CD14-positive monocyte (primary cell): ENCODE measurements at regions not wholly inside any gene's neighbourhood (a gene's known extent, or its start where the extent isn't known, plus 50 kb on each side); places are given as distances from the start of the nearest gene placed in this dataset.

Experiments
- DNase-seq, 3 donors: peaks; one replicate each; pipeline ENCODE4 v3.0.0-alpha.2; 2011 to 2022
- H2AFZ ChIP-seq: 2 replicates; pipeline ENCODE4 v1.6.0; 2012; ENCODE audit warnings: mild to moderate bottlenecking, low read depth, low read length, inconsistent platforms; ENCODE audit not compliant: insufficient read depth, poor library complexity, severe bottlenecking
- H3K27ac ChIP-seq, 2 donors: 1 replicate in 1 of 2; 2 replicates in 1 of 2; pipeline ENCODE4 v1.5.1; 2012 to 2013; ENCODE audit warnings: low read length in 2 of 2, control low read depth in 1 of 2, inconsistent platforms in 1 of 2, low read depth in 1 of 2, mild to moderate bottlenecking in 1 of 2
- H3K27me3 ChIP-seq, 2 donors: one replicate each; pipeline versions ENCODE4 v1.6.0 to v1.6.1; 2011 to 2013; ENCODE audit warnings: low read length in 2 of 2; ENCODE audit not compliant: control insufficient read depth in 2 of 2, insufficient read depth in 2 of 2
- H3K36me3 ChIP-seq, 2 donors: replicated peaks in 1 of 2; 1 replicate in 1 of 2; 2 replicates in 1 of 2; pipeline versions ENCODE4 v1.5.1 to v1.6.1; 2012 to 2013; ENCODE audit warnings: low read length in 2 of 2, control low read depth in 1 of 2, inconsistent platforms in 1 of 2, mild to moderate bottlenecking in 1 of 2; ENCODE audit not compliant: insufficient read depth in 2 of 2, control insufficient read depth in 1 of 2
- H3K4me1 ChIP-seq, 2 donors: 1 replicate in 1 of 2; 2 replicates in 1 of 2; pipeline versions ENCODE4 v1.5.1 to v1.6.1; 2012 to 2013; ENCODE audit warnings: low read length in 2 of 2, control low read depth in 1 of 2, inconsistent platforms in 1 of 2, mild to moderate bottlenecking in 1 of 2, moderate library complexity in 1 of 2; ENCODE audit not compliant: insufficient read depth in 2 of 2, control insufficient read depth in 1 of 2
- H3K4me2 ChIP-seq: replicated peaks from 2 replicates; pipeline ENCODE3; 2012; ENCODE audit warnings: low read length, moderate library complexity, mild to moderate bottlenecking; ENCODE audit not compliant: poor library complexity, severe bottlenecking; ENCODE audit errors: extremely low read depth
- H3K4me3 ChIP-seq, 3 experiments: fragments of 200-600 bp in 1 of 3; sonication (generic) in 1 of 3; replicated peaks in 1 of 3; 1 replicate in 2 of 3; 2 replicates in 1 of 3; pipeline ENCODE4 v1.5.1; 2011 to 2013; ENCODE audit warnings: low read length in 3 of 3, mild to moderate bottlenecking in 3 of 3, control low read depth in 2 of 3, low read depth in 2 of 3, inconsistent platforms in 1 of 3, moderate library complexity in 1 of 3
- H3K79me2 ChIP-seq: 2 replicates; pipeline ENCODE4 v1.6.0; 2012; ENCODE audit warnings: mild to moderate bottlenecking, control low read depth, inconsistent platforms, low read length, moderate library complexity; ENCODE audit not compliant: insufficient read depth
- H3K9ac ChIP-seq: 2 replicates; pipeline ENCODE4 v1.6.0; 2017; ENCODE audit warnings: low read length, mild to moderate bottlenecking; ENCODE audit not compliant: insufficient read depth, poor library complexity, severe bottlenecking
- H3K9me3 ChIP-seq, 2 donors: replicated peaks in 1 of 2; 1 replicate in 1 of 2; 2 replicates in 1 of 2; pipeline versions ENCODE4 v1.5.1 to v1.6.1; 2012 to 2013; ENCODE audit warnings: low read length in 2 of 2, control low read depth in 1 of 2; ENCODE audit not compliant: control insufficient read depth in 1 of 2, insufficient read depth in 1 of 2
- H4K20me1 ChIP-seq: 2 replicates; pipeline ENCODE4 v1.6.0; 2012; ENCODE audit warnings: mild to moderate bottlenecking, low read length, control low read depth, moderate library complexity; ENCODE audit not compliant: insufficient read depth
- H3K27ac Mint-ChIP-seq, 7 donors: one replicate each; pipeline ENCODE4 v1.8.0; 2020; ENCODE audit warnings: mild to moderate bottlenecking in 7 of 7, mixed read lengths in 7 of 7, moderate library complexity in 6 of 7, inconsistent platforms in 2 of 7
- H3K27me3 Mint-ChIP-seq, 3 donors: one replicate each; pipeline ENCODE4 v1.8.0; 2021 to 2022; ENCODE audit warnings: low read depth in 3 of 3, mild to moderate bottlenecking in 3 of 3, mixed read lengths in 3 of 3, moderate library complexity in 3 of 3, inconsistent platforms in 1 of 3
- H3K36me3 Mint-ChIP-seq, 2 donors: one replicate each; pipeline ENCODE4 v1.8.0; 2020; ENCODE audit warnings: mixed read lengths in 2 of 2, inconsistent platforms in 1 of 2, mild to moderate bottlenecking in 1 of 2
- H3K4me1 Mint-ChIP-seq: one replicate; pipeline ENCODE4 v1.8.0; 2020; ENCODE audit warnings: mild to moderate bottlenecking, mixed read lengths
- H3K4me3 Mint-ChIP-seq, 2 donors: one replicate each; pipeline ENCODE4 v1.8.0; 2020; ENCODE audit warnings: mild to moderate bottlenecking in 2 of 2, mixed read lengths in 2 of 2, moderate library complexity in 1 of 2
- H3K9me3 Mint-ChIP-seq, 7 donors: one replicate each; pipeline ENCODE4 v1.8.0; 2020 to 2022; ENCODE audit warnings: mixed read lengths in 7 of 7, mild to moderate bottlenecking in 6 of 7, moderate library complexity in 6 of 7, inconsistent platforms in 2 of 7
- WGBS: methylation state at CpG from one replicate; pipeline ENCODE4 v1.1.5; 2013; ENCODE audit warnings: missing lambda C conversion rate; ENCODE audit not compliant: insufficient coverage; 5-methylcytosine and 5-hydroxymethylcytosine counted together
- intact Hi-C, 2 donors: fragments of 100-400 bp; cut with micrococcal nuclease; formaldehyde crosslinking; loops; one replicate each; pipeline versions ENCODE4 v1.15.0 to v1.15.1; 2023
- TF ChIP-seq, protein P1 (sequence below): fragments of 200-600 bp; IDR thresholded peaks from one replicate; pipeline ENCODE4 v1.8.0; 2022; ENCODE audit warnings: antibody characterized with exemption, mild to moderate bottlenecking

GRCh38 chr2:38495880-38496279, 106.8 kb downstream of the HNRNPLL start:
- DNase-seq = no peak
- Histone ChIP-seq H2AFZ (no peak overlapping the region), H3K4me1 (peaks cover 4 to 8% of the 10 kb centered on the region in 2 donors), H3K4me2 (no peak overlapping the region), H3K9ac (no peak overlapping the region), H4K20me1 (no peaks in the 10 kb centered on the region), H3K36me3 (no peaks in the 10 kb centered on the region), H3K9me3 (no peaks in the 10 kb centered on the region), H3K27ac (no peak overlapping the region), H3K27me3 (no peaks in the 10 kb centered on the region), H3K4me3 (no peak overlapping the region), H3K79me2 (no peaks in the 10 kb centered on the region)
- intact Hi-C loops = no loop called here
- no peaks in the 10 kb centered on the region for H3K36me3 Mint-ChIP-seq
- peaks cover 0 to 3% (median 0%) of the 10 kb centered on the region in 7 donors for H3K9me3 Mint-ChIP-seq
- H3K4me3 Mint-ChIP-seq = no peak overlapping the region
- H3K4me1 Mint-ChIP-seq = peaks cover 6% of the 10 kb centered on the region
- TF ChIP-seq, protein P1, sequence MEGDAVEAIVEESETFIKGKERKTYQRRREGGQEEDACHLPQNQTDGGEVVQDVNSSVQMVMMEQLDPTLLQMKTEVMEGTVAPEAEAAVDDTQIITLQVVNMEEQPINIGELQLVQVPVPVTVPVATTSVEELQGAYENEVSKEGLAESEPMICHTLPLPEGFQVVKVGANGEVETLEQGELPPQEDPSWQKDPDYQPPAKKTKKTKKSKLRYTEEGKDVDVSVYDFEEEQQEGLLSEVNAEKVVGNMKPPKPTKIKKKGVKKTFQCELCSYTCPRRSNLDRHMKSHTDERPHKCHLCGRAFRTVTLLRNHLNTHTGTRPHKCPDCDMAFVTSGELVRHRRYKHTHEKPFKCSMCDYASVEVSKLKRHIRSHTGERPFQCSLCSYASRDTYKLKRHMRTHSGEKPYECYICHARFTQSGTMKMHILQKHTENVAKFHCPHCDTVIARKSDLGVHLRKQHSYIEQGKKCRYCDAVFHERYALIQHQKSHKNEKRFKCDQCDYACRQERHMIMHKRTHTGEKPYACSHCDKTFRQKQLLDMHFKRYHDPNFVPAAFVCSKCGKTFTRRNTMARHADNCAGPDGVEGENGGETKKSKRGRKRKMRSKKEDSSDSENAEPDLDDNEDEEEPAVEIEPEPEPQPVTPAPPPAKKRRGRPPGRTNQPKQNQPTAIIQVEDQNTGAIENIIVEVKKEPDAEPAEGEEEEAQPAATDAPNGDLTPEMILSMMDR = no peak
- WGBS = no CpG with 5 or more reads among the region's 2 CpGs
- H3K27me3 Mint-ChIP-seq = peaks cover 1 to 8% (median 7%) of the 10 kb centered on the region in 3 donors
- no peak overlapping the region for H3K27ac Mint-ChIP-seq

DNA sequence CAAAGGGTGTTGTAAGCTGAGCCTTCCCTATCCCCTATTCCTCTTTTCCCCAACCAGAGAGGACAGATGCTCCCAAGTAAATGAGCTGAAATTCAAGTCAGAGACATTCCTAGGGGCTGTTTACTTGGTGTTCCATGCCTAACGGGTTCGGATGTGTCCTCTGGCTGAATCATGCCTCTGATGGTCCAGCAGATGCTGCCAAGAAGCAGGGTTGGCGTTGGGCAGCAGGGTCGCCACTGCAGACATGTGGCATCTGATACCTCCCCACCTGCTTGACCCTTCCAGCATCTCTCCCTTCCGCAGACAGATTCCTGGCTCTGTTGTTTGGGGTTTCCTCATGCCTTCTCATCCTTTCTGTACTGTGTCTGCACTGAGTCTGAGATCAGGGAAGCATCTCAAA, 108.3 kb downstream of the HNRNPLL start:
- DNase-seq = no peak
- H3K27me3 Mint-ChIP-seq = peaks cover 1 to 7% (median 7%) of the 10 kb centered on the region in 3 donors
- TF ChIP-seq, protein P1 = no peak
- H3K4me3 Mint-ChIP-seq = no peak overlapping the region
- WGBS = 98% methylated on average over 5 of the region's 5 CpGs
- Histone ChIP-seq H3K9me3 (no peaks in the 10 kb centered on the region), H3K4me3 (no peak overlapping the region), H3K79me2 (no peaks in the 10 kb centered on the region), H3K9ac (no peak overlapping the region), H3K4me2 (no peak overlapping the region), H3K4me1 (peaks cover 4 to 8% of the 10 kb centered on the region in 2 donors), H3K27me3 (no peaks in the 10 kb centered on the region), H3K27ac (no peak overlapping the region), H4K20me1 (no peaks in the 10 kb centered on the region), H2AFZ (no peak overlapping the region), H3K36me3 (no peaks in the 10 kb centered on the region)
- intact Hi-C loops = no loop called here
- H3K36me3 Mint-ChIP-seq = no peaks in the 10 kb centered on the region
- H3K9me3 Mint-ChIP-seq = peaks cover 0 to 3% (median 0%) of the 10 kb centered on the region in 7 donors
- peaks cover 6% of the 10 kb centered on the region for H3K4me1 Mint-ChIP-seq
- H3K27ac Mint-ChIP-seq = no peak overlapping the region
